A549 (cell line): ENCODE measurements at regions not wholly inside any gene's neighbourhood (a gene's known extent, or its start where the extent isn't known, plus 50 kb on each side); places are given as distances from the start of the nearest gene placed in this dataset.

Experiments used
- ATAC-seq, 2 experiments: fragments of 200-7000 bp in 1 of 2; fragments of >200 bp in 1 of 2; cut with Nextera tagmentation in 1 of 2; cut with Tn5 transposase in 1 of 2; 3 replicates each; pipeline versions ENCODE4 v1.8.0 to v1.9.1; 2018 to 2020; ENCODE audit warnings: mild to moderate bottlenecking in 1 of 2, moderate library complexity in 1 of 2
- CTCF ChIA-PET: fragments of 300-600 bp; sonication (Branson Sonifier 250); formaldehyde crosslinking; extraction: SDS; loops from one replicate; lab custom pipeline; 2021; ENCODE audit warnings: antibody characterized with exemption, inconsistent platforms; lab: Yijun Ruan, JAX
- POLR2A ChIA-PET: fragments of 350-600 bp; formaldehyde crosslinking; extraction: SDS; loops from one replicate; lab custom pipeline; 2021; ENCODE audit warnings: antibody characterized with exemption, inconsistent platforms; lab: Yijun Ruan, JAX
- DNase-seq, 2 experiments: peaks; one replicate each; pipeline versions ENCODE4 v3.0.0 to v3.0.0-alpha.2; 2011 to 2016; ENCODE audit warnings: low read depth in 1 of 2, low spot score in 1 of 2
- FAIRE-seq: peaks from 2 replicates; lab custom pipeline; 2011; peaks lifted over from hg19 to GRCh38; lab: Jason Lieb, UNC
- H3K27ac ChIP-seq, 2 experiments: fragments of >200 bp; sonication (Bioruptor Twin); formaldehyde crosslinking; 3 replicates each; pipeline ENCODE4 v1.5.1; 2016 to 2017
- H3K4me1 ChIP-seq: fragments of >200 bp; sonication (Bioruptor Twin); formaldehyde crosslinking; 3 replicates; pipeline ENCODE4 v1.6.1; 2016
- H3K4me2 ChIP-seq: fragments of >200 bp; sonication (Bioruptor Twin); formaldehyde crosslinking; 3 replicates; pipeline ENCODE4 v1.6.1; 2016
- H3K4me3 ChIP-seq: fragments of >200 bp; sonication (Bioruptor Twin); formaldehyde crosslinking; 3 replicates; pipeline ENCODE4 v1.5.1; 2016
- H3K9me3 ChIP-seq: fragments of >200 bp; sonication (Bioruptor Twin); formaldehyde crosslinking; 3 replicates; pipeline ENCODE4 v1.6.1; 2016
- BHLHE40 ChIP-seq: IDR thresholded peaks from 2 replicates; pipeline ENCODE4 v1.6.1; 2012; ENCODE audit warnings: low read depth, low read length, inconsistent platforms
- CBX2 ChIP-seq: fragments of 200-600 bp; sonication (generic); IDR thresholded peaks from 2 replicates; pipeline ENCODE4 v1.6.1; 2016; ENCODE audit warnings: low read depth, mild to moderate bottlenecking, borderline replicate concordance
- CBX8 ChIP-seq: fragments of 200-600 bp; sonication (generic); IDR thresholded peaks from 2 replicates; pipeline ENCODE4 v1.6.1; 2016
- CEBPB ChIP-seq, 2 experiments: fragments of >200 bp in 1 of 2; sonication (Bioruptor Twin) in 1 of 2; formaldehyde crosslinking in 1 of 2; IDR thresholded peaks; 2 replicates each; pipeline ENCODE4 v1.6.1; 2012 to 2016
- CHD2 ChIP-seq: fragments of 150-350 bp; IDR thresholded peaks from 2 replicates; pipeline ENCODE4 v1.6.1; 2014; ENCODE audit warnings: low read length; ENCODE audit not compliant: partially characterized antibody
- CHD4 ChIP-seq: fragments of 200-600 bp; sonication (generic); IDR thresholded peaks from 2 replicates; pipeline ENCODE4 v1.6.1; 2016; ENCODE audit warnings: antibody characterized with exemption, mild to moderate bottlenecking, borderline replicate concordance
- CTCF ChIP-seq: fragments of >200 bp; sonication (Bioruptor Twin); formaldehyde crosslinking; IDR thresholded peaks from 3 replicates; pipeline ENCODE4 v1.5.1; 2016
- EHF ChIP-seq: fragments of 250-450 bp; sonication (Bioruptor Pico); IDR thresholded peaks from 2 replicates; pipeline ENCODE4 v1.5.0; 2020; ENCODE audit warnings: mild to moderate bottlenecking
- EHMT2 ChIP-seq: fragments of 200-600 bp; sonication (generic); IDR thresholded peaks from 2 replicates; pipeline ENCODE4 v1.6.1; 2016; ENCODE audit warnings: antibody characterized with exemption, low read depth, mild to moderate bottlenecking, moderate library complexity
- GATA3 ChIP-seq: IDR thresholded peaks from 2 replicates; pipeline ENCODE4 v1.6.1; 2012; ENCODE audit warnings: borderline replicate concordance
- HOXA7 ChIP-seq: fragments of 250-450 bp; sonication (Bioruptor Pico); IDR thresholded peaks from 2 replicates; pipeline ENCODE4 v1.5.0; 2020; ENCODE audit warnings: mild to moderate bottlenecking, moderate library complexity
- HOXB5 ChIP-seq: fragments of 250-450 bp; sonication (Bioruptor Pico); IDR thresholded peaks from 2 replicates; pipeline ENCODE4 v1.5.0; 2020; ENCODE audit warnings: mild to moderate bottlenecking, moderate library complexity
- JUNB ChIP-seq: fragments of >200 bp; sonication (Bioruptor Twin); formaldehyde crosslinking; IDR thresholded peaks from 2 replicates; pipeline ENCODE4 v1.6.1; 2016
- MYC ChIP-seq: IDR thresholded peaks from 2 replicates; pipeline ENCODE4 v1.6.1; 2012; ENCODE audit warnings: mild to moderate bottlenecking, inconsistent platforms, low read length, improper control_type of control experiment, borderline replicate concordance
- NPAS2 ChIP-seq: fragments of 250-450 bp; sonication (Bioruptor Pico); IDR thresholded peaks from 2 replicates; pipeline ENCODE4 v1.8.0; 2022; ENCODE audit warnings: mild to moderate bottlenecking, moderate library complexity, borderline replicate concordance
- PHF8 ChIP-seq: fragments of 200-600 bp; sonication (generic); IDR thresholded peaks from 2 replicates; pipeline ENCODE4 v1.6.1; 2016; ENCODE audit warnings: low read depth, mild to moderate bottlenecking, antibody characterized with exemption, moderate library complexity, borderline replicate concordance
- POLR2AphosphoS2 ChIP-seq: conservative IDR thresholded peaks from 2 replicates; pipeline ENCODE4 v1.6.1; 2012; ENCODE audit warnings: low read length, improper control_type of control experiment, inconsistent platforms
- RARB ChIP-seq: fragments of 250-450 bp; sonication (Bioruptor Pico); IDR thresholded peaks from 2 replicates; pipeline ENCODE4 v1.8.0; 2021; ENCODE audit warnings: mild to moderate bottlenecking, moderate library complexity
- RFX5 ChIP-seq: fragments of 450-650 bp; IDR thresholded peaks from 2 replicates; pipeline ENCODE4 v1.7.1; 2014; ENCODE audit warnings: antibody characterized with exemption, mild to moderate bottlenecking, moderate library complexity
- RNF2 ChIP-seq: fragments of 200-600 bp; sonication (generic); IDR thresholded peaks from 2 replicates; pipeline ENCODE4 v1.6.1; 2016; ENCODE audit warnings: low read depth, mild to moderate bottlenecking, antibody characterized with exemption, moderate library complexity, borderline replicate concordance
- TFCP2L1 ChIP-seq: fragments of 250-450 bp; sonication (Bioruptor Pico); IDR thresholded peaks from 2 replicates; pipeline ENCODE4 v1.5.0; 2021; ENCODE audit warnings: mild to moderate bottlenecking
- ZFP36 ChIP-seq: fragments of 450-650 bp; IDR thresholded peaks from 2 replicates; pipeline ENCODE4 v1.6.1; 2014; ENCODE audit warnings: borderline replicate concordance; ENCODE audit not compliant: partially characterized antibody
- ZNF302 ChIP-seq: fragments of 250-450 bp; sonication (Bioruptor Pico); IDR thresholded peaks from 2 replicates; pipeline ENCODE4 v1.9.0; 2021; ENCODE audit warnings: inconsistent platforms, mild to moderate bottlenecking, moderate library complexity
- ZSCAN20 ChIP-seq: fragments of 250-450 bp; sonication (Bioruptor Pico); IDR thresholded peaks from 2 replicates; pipeline ENCODE4 v1.8.0; 2022; ENCODE audit warnings: mild to moderate bottlenecking, moderate library complexity
- WGBS: methylation state at CpG from one replicate; pipeline ENCODE4 v1.1.6; 2017; ENCODE audit errors: missing lambda C conversion rate; 5-methylcytosine and 5-hydroxymethylcytosine counted together
- TF ChIP-seq, protein P1 (sequence below): IDR thresholded peaks from 2 replicates; pipeline ENCODE4 v1.6.1; 2012
- TF ChIP-seq, protein P2 (sequence below): fragments of 450-650 bp; IDR thresholded peaks from 2 replicates; pipeline ENCODE4 v1.6.1; 2014; ENCODE audit warnings: antibody characterized with exemption
- TF ChIP-seq, protein P3 (sequence below): IDR thresholded peaks from 2 replicates; pipeline ENCODE4 v1.6.1; 2012; ENCODE audit warnings: low read depth, borderline replicate concordance
- TF ChIP-seq, protein P4 (sequence below): fragments of >200 bp; sonication (Bioruptor Twin); formaldehyde crosslinking; IDR thresholded peaks from 2 replicates; pipeline ENCODE4 v1.6.1; 2016

DNA sequence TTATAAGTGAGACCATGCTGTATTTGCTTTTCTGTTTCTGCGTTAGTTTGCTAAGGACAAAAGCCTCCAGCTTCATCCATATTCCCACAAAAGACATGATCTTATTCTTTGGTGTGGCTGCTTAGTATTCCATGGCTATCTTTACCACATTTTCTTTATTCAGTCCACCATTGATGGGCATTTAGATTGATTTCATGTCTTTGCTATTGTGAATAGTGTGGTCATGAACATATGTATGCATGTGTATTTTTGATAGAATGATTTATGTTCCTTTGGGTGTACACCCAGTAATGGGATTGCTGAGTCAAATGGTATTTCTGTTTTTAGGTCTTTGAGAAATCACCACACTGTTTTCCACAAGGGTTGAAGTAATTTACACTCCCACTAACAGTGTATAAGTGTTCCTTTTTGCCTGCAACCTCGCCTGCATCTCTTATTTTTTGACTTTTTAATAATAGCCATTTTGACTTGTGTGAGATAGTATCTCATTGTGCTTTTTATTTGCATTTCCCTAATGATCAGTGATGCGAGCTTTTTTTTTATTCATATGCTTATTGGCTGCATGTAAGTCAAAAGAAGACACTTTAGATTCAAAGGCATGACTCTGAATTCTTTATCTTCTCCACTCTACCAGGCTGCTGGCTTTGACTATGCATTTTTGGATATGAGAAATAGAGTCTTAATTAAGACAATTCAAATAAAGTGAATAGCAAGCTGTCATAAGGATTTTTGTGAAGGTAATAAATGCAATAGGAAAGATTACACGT, 183.3 kb upstream of the SYNPR start (continued):
- no peak for TF ChIP-seq TFCP2L1

DNA sequence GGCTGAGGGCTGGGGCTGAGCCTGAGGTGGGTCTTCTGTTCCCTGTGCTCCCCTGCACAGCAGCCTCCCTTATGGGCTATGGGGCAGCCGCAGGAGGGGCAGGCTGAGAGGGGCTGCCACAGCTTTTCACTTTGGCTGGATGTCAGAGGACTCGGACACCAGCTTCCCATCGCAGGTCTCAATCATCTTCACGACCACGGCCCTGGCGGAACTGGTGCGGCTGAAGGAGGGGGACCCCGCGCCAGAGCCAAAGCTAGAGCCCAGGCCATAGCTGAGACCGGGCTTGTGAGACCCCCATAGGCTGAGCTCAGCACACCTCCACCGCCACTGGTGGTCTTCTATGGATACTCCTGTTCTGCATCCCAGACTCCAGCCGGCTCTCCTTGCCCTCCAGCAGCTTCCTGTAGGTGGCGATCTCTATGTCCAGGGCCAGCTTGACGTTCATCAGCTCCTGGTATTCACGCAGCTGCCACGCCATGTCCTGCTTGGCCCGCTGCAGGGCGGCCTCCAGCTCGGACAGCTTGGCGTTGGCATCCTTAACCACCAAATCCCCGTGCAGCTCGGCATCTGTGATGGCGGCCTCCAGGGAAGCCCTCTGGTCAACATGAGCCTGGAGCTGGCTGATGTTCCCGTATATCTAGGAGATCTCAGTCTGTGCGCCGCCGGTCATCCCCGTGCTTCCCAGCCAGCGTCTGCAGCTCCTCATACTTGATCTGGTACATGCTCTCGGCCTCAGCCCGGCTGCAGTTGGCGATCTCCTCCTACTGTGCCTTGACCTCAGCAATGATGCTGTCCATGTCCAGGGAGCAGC, 181.7 kb upstream of the SYNPR start:
- H3K4me1 ChIP-seq: no peaks in the 10 kb centered on the region
- no peak overlapping the region for H3K4me3 ChIP-seq
- DNase-seq (peak in 1 of 2 experiments; percentile 2), ATAC-seq (no peak), FAIRE-seq (no peak)
- WGBS: 44% methylated on average over 11 of the region's 32 CpGs
- no peak overlapping the region for H3K4me2 ChIP-seq
- no peaks in the 10 kb centered on the region for H3K9me3 ChIP-seq
- no peak overlapping the region for H3K27ac ChIP-seq
- ChIA-PET CTCF (interaction anchor here (1.0 kb wide), 1 partner anchor 13 kb away, joined by 3 read pairs; no protein-coding TSS in a partner anchor), POLR2A (no interaction called here)
- TF ChIP-seq NPAS2 (CRISPR knock-in tag): no peak
- TF ChIP-seq CBX8: no peak
- TF ChIP-seq GATA3: no peak
- TF ChIP-seq CEBPB (IDR thresholded peaks at IDR 0.05): no peak
- TF ChIP-seq RNF2: no peak
- no peak for TF ChIP-seq ZSCAN20
- no peak for TF ChIP-seq RARB (CRISPR knock-in tag)
- TF ChIP-seq TFCP2L1: no peak
- no peak for TF ChIP-seq RFX5
- TF ChIP-seq MYC: no peak
- TF ChIP-seq ZNF302: no peak
- TF ChIP-seq, protein P1, sequence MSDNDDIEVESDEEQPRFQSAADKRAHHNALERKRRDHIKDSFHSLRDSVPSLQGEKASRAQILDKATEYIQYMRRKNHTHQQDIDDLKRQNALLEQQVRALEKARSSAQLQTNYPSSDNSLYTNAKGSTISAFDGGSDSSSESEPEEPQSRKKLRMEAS: no peak

DNA sequence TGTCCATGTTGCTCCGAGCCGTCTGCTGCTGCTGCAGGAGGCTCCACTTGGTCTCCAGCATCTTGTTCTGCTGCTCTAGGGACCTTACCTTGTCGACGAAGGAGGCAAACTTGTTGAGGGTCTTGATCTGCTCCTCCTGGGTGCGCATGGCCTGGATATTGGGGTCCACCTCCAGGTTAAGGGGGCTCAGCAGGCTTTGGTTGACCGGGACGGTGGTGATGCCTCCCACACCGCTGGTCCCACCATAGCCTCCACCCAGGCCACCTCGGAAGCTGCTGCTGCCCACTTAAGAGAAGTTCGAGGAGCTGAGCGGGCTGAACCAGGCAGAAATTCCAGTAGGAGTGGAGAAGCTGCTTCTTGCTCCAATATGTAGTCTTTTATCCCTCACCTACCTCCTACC, 180.7 kb upstream of the SYNPR start:
- ATAC-seq (no peak), FAIRE-seq (no peak), DNase-seq (no peak)
- no peak overlapping the region for H3K4me2 ChIP-seq
- H3K27ac ChIP-seq: no peak overlapping the region
- no peak overlapping the region for H3K4me3 ChIP-seq
- POLR2A ChIA-PET: no interaction called here
- 0% methylated on average over 4 of the region's 11 CpGs for WGBS
- H3K9me3 ChIP-seq: no peaks in the 10 kb centered on the region
- no peaks in the 10 kb centered on the region for H3K4me1 ChIP-seq
- CTCF ChIA-PET: no interaction called here
- TF ChIP-seq ZFP36: no peak
- TF ChIP-seq EHF (CRISPR knock-in tag): no peak
- no peak for TF ChIP-seq CHD4
- no peak for TF ChIP-seq HOXB5 (CRISPR knock-in tag)
- TF ChIP-seq PHF8: no peak
- TF ChIP-seq CHD2: no peak
- TF ChIP-seq RNF2: no peak
- TF ChIP-seq JUNB: no peak
- TF ChIP-seq, protein P2, sequence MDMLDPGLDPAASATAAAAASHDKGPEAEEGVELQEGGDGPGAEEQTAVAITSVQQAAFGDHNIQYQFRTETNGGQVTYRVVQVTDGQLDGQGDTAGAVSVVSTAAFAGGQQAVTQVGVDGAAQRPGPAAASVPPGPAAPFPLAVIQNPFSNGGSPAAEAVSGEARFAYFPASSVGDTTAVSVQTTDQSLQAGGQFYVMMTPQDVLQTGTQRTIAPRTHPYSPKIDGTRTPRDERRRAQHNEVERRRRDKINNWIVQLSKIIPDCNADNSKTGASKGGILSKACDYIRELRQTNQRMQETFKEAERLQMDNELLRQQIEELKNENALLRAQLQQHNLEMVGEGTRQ: no peak
- no peak for TF ChIP-seq CTCF
- TF ChIP-seq, protein P3, sequence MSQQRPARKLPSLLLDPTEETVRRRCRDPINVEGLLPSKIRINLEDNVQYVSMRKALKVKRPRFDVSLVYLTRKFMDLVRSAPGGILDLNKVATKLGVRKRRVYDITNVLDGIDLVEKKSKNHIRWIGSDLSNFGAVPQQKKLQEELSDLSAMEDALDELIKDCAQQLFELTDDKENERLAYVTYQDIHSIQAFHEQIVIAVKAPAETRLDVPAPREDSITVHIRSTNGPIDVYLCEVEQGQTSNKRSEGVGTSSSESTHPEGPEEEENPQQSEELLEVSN: no peak
- no peak for TF ChIP-seq POLR2AphosphoS2
- TF ChIP-seq, protein P4, sequence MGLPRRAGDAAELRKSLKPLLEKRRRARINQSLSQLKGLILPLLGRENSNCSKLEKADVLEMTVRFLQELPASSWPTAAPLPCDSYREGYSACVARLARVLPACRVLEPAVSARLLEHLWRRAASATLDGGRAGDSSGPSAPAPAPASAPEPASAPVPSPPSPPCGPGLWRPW: no peak
- no peak for TF ChIP-seq EHMT2
- no peak for TF ChIP-seq CBX2
- no peak for TF ChIP-seq BHLHE40
- TF ChIP-seq HOXA7 (CRISPR knock-in tag): no peak
